ENCODE measurements at regions not wholly inside any gene's neighbourhood (a gene's known extent, or its start where the extent isn't known, plus 50 kb on each side); places are given as distances from the start of the nearest gene placed in this dataset.
A peak's percentile ranks its signal among the peaks of the same experiment; 100 is the strongest.

DNA sequence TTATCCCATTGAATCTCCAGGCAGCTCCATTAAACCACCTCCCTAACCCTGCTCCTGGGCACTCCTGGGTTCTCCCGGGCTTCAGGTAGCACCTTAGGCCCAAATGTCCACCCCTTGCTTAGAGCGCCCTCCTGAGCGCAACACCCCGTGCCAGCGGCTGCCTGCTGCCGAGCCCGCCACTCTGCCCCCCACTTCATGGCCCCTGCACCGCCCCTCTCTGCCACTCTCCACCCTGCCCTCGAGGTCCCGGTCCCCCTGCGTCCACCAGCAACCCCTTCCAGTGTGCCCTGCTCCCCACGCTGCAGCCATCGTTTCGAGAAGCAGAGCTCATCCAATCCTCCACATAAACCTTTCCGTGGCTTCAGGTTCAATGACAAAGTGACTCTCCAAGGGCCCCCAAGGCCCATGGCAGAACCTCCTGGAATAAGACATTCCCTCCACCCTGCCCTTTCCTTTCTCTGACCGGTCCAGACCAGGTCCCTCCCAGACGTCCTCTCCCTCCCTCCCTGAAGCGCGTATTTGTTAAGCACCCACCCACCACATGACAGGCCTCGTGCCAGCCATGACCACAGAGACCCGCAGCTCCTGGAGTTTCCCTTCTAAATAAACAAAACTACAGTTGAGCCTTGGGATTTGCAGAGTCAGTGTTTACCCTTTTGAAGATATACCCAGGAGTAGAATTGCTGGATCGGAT is 66.6 kb downstream of the ARHGEF18 start (continued):
- TF ChIP-seq HDAC1 (CRISPR knock-in tag; IDR thresholded peaks at IDR 0.05) (peak; percentile 43; the same call in 1 of the 2 replicates), ZNF7 (CRISPR knock-in tag; IDR thresholded peaks at IDR 0.05) (no peak), MIER2 (CRISPR knock-in tag; IDR thresholded peaks at IDR 0.05) (no peak), SKI (IDR thresholded peaks at IDR 0.05; ENCODE audit: partially characterized antibody) (no peak), SP5 (CRISPR knock-in tag; IDR thresholded peaks at IDR 0.05; ENCODE audit: borderline replicate concordance, low read depth) (peak; percentile 41; the same call in 1 of the 2 replicates), ZNF557 (CRISPR knock-in tag; IDR thresholded peaks at IDR 0.05) (no peak), MAF1 (CRISPR knock-in tag; IDR thresholded peaks at IDR 0.05; ENCODE audit: borderline replicate concordance) (no peak), KAT2B (IDR thresholded peaks at IDR 0.05; ENCODE audit: borderline replicate concordance, low read depth, low read length) (no peak), ZNF549 (CRISPR knock-in tag; IDR thresholded peaks at IDR 0.05) (no peak), ZNF773 (CRISPR knock-in tag; IDR thresholded peaks at IDR 0.05; ENCODE audit: borderline replicate concordance) (no peak), FOXJ3 (CRISPR knock-in tag; IDR thresholded peaks at IDR 0.05; ENCODE audit: borderline replicate concordance) (peak; percentile 26; the same call in 1 of the 2 replicates), ZNF383 (CRISPR knock-in tag; IDR thresholded peaks at IDR 0.05; ENCODE audit: borderline replicate concordance) (no peak), NCOA2 (CRISPR knock-in tag; IDR thresholded peaks at IDR 0.05) (peak; percentile 54; the same call in 1 of the 2 replicates), AHR (CRISPR knock-in tag; IDR thresholded peaks at IDR 0.05) (no peak), ZNF251 (CRISPR knock-in tag; IDR thresholded peaks at IDR 0.05) (no peak), GABPB1 (CRISPR knock-in tag; IDR thresholded peaks at IDR 0.05) (no peak), RAD51 (IDR thresholded peaks at IDR 0.05; ENCODE audit: borderline replicate concordance) (no peak)
- TF ChIP-seq, protein P1, sequence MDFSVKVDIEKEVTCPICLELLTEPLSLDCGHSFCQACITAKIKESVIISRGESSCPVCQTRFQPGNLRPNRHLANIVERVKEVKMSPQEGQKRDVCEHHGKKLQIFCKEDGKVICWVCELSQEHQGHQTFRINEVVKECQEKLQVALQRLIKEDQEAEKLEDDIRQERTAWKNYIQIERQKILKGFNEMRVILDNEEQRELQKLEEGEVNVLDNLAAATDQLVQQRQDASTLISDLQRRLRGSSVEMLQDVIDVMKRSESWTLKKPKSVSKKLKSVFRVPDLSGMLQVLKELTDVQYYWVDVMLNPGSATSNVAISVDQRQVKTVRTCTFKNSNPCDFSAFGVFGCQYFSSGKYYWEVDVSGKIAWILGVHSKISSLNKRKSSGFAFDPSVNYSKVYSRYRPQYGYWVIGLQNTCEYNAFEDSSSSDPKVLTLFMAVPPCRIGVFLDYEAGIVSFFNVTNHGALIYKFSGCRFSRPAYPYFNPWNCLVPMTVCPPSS (IDR thresholded peaks at IDR 0.05): no peak
- TF ChIP-seq, protein P2, sequence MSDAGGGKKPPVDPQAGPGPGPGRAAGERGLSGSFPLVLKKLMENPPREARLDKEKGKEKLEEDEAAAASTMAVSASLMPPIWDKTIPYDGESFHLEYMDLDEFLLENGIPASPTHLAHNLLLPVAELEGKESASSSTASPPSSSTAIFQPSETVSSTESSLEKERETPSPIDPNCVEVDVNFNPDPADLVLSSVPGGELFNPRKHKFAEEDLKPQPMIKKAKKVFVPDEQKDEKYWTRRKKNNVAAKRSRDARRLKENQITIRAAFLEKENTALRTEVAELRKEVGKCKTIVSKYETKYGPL (CRISPR knock-in tag; IDR thresholded peaks at IDR 0.05): no peak
- TF ChIP-seq, protein P3, sequence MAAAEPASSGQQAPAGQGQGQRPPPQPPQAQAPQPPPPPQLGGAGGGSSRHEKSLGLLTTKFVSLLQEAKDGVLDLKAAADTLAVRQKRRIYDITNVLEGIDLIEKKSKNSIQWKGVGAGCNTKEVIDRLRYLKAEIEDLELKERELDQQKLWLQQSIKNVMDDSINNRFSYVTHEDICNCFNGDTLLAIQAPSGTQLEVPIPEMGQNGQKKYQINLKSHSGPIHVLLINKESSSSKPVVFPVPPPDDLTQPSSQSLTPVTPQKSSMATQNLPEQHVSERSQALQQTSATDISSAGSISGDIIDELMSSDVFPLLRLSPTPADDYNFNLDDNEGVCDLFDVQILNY (CRISPR knock-in tag; conservative IDR thresholded peaks at IDR 0.05): no peak
- TF ChIP-seq, protein P4, sequence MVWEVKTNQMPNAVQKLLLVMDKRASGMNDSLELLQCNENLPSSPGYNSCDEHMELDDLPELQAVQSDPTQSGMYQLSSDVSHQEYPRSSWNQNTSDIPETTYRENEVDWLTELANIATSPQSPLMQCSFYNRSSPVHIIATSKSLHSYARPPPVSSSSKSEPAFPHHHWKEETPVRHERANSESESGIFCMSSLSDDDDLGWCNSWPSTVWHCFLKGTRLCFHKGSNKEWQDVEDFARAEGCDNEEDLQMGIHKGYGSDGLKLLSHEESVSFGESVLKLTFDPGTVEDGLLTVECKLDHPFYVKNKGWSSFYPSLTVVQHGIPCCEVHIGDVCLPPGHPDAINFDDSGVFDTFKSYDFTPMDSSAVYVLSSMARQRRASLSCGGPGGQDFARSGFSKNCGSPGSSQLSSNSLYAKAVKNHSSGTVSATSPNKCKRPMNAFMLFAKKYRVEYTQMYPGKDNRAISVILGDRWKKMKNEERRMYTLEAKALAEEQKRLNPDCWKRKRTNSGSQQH (CRISPR knock-in tag; IDR thresholded peaks at IDR 0.05; ENCODE audit: low read depth): no peak
- TF ChIP-seq, protein P5, sequence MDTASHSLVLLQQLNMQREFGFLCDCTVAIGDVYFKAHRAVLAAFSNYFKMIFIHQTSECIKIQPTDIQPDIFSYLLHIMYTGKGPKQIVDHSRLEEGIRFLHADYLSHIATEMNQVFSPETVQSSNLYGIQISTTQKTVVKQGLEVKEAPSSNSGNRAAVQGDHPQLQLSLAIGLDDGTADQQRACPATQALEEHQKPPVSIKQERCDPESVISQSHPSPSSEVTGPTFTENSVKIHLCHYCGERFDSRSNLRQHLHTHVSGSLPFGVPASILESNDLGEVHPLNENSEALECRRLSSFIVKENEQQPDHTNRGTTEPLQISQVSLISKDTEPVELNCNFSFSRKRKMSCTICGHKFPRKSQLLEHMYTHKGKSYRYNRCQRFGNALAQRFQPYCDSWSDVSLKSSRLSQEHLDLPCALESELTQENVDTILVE (CRISPR knock-in tag; IDR thresholded peaks at IDR 0.05): no peak
- TF ChIP-seq, protein P6, sequence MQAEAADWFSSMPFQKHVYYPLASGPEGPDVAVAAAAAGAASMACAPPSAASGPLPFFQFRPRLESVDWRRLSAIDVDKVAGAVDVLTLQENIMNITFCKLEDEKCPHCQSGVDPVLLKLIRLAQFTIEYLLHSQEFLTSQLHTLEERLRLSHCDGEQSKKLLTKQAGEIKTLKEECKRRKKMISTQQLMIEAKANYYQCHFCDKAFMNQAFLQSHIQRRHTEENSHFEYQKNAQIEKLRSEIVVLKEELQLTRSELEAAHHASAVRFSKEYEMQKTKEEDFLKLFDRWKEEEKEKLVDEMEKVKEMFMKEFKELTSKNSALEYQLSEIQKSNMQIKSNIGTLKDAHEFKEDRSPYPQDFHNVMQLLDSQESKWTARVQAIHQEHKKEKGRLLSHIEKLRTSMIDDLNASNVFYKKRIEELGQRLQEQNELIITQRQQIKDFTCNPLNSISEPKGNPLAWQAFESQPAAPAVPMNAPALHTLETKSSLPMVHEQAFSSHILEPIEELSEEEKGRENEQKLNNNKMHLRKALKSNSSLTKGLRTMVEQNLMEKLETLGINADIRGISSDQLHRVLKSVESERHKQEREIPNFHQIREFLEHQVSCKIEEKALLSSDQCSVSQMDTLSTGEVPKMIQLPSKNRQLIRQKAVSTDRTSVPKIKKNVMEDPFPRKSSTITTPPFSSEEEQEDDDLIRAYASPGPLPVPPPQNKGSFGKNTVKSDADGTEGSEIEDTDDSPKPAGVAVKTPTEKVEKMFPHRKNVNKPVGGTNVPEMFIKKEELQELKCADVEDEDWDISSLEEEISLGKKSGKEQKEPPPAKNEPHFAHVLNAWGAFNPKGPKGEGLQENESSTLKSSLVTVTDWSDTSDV (CRISPR knock-in tag; IDR thresholded peaks at IDR 0.05): no peak

Measured in HepG2 (cell line).